Adrenal gland (tissue), 9 donors: ENCODE measurements at regions not wholly inside any gene's neighbourhood (a gene's known extent, or its start where the extent isn't known, plus 50 kb on each side); places are given as distances from the start of the nearest gene placed in this dataset.

ENCODE experiments used
- DNase-seq, 7 donors: peaks; one replicate each; pipeline ENCODE4 v3.0.0-alpha.2; 2019 to 2020
- H3K27ac ChIP-seq, 5 donors: fragments of 200-600 bp; sonication (generic) in 4 of 5; 1 replicate in 3 of 5; 2 replicates in 2 of 5; pipeline versions ENCODE4 v1.5.1 to v1.8.0; 2016 to 2020; ENCODE audit warnings: mild to moderate bottlenecking in 1 of 5
- H3K27me3 ChIP-seq: fragments of 200-600 bp; 2 replicates; pipeline ENCODE4 v1.8.0; 2021
- H3K36me3 ChIP-seq, 2 donors: fragments of 200-600 bp; replicated peaks in 1 of 2; 1 replicate in 1 of 2; 2 replicates in 1 of 2; pipeline versions ENCODE4 v1.5.1 to v1.8.0; 2018 to 2022
- H3K4me1 ChIP-seq, 2 donors: fragments of 200-600 bp; replicated peaks in 1 of 2; 1 replicate in 1 of 2; 2 replicates in 1 of 2; pipeline versions ENCODE4 v1.5.1 to v1.8.0; 2018 to 2021
- H3K4me3 ChIP-seq, 4 donors: fragments of 200-600 bp; sonication (generic) in 3 of 4; one replicate each; pipeline ENCODE4 v1.5.1; 2016 to 2018
- H3K9me3 ChIP-seq, 3 donors: fragments of 200-600 bp; sonication (generic) in 1 of 3; replicated peaks in 1 of 3; 1 replicate in 2 of 3; 2 replicates in 1 of 3; pipeline versions ENCODE4 v1.5.1 to v1.8.0; 2016 to 2021
- POLR2A ChIP-seq, 2 donors: fragments of 450-650 bp; IDR thresholded peaks; one replicate each; pipeline ENCODE4 v1.6.1; 2017; ENCODE audit warnings: antibody characterized with exemption in 2 of 2, mild to moderate bottlenecking in 2 of 2, moderate library complexity in 1 of 2
- WGBS, 4 donors: extraction: QIAGEN DNeasy Blood & Tissue Kit in 2 of 4; methylation state at CpG; one replicate each; pipeline versions ENCODE4 v1.1.5 to v1.1.7; 2013 to 2017; 5-methylcytosine and 5-hydroxymethylcytosine counted together
- intact Hi-C, 2 donors: fragments of 100-400 bp; cut with DNase I; formaldehyde crosslinking; loops; one replicate each; pipeline versions ENCODE4 v1.14.1 to v1.15.0; 2022 to 2023
- TF ChIP-seq, protein P1 (sequence below), 6 experiments: fragments of 450-650 bp in 4 of 6; fragments of 200-600 bp in 2 of 6; sonication (generic) in 1 of 6; IDR thresholded peaks; 1 replicate in 5 of 6; 2 replicates in 1 of 6; pipeline versions ENCODE4 v1.5.1 to v1.8.0; 2016 to 2021; ENCODE audit warnings: antibody characterized with exemption in 6 of 6, mild to moderate bottlenecking in 2 of 6, moderate library complexity in 1 of 6
- donor health status: healthy with polysubstance abuse.
- donor health status: Bipolar disorder and iron deficiency.
- donor health status: DM: yes; HTN: yes; CAD: no.
- donor health status: DM: no; HTN: no; CAD: no.
- donor health status: DM: no; HTN: no; CAD: no.

GRCh38 chr7:68014031-68014736, 1017.6 kb downstream of the TYW1 start:
- TF ChIP-seq, protein P1, sequence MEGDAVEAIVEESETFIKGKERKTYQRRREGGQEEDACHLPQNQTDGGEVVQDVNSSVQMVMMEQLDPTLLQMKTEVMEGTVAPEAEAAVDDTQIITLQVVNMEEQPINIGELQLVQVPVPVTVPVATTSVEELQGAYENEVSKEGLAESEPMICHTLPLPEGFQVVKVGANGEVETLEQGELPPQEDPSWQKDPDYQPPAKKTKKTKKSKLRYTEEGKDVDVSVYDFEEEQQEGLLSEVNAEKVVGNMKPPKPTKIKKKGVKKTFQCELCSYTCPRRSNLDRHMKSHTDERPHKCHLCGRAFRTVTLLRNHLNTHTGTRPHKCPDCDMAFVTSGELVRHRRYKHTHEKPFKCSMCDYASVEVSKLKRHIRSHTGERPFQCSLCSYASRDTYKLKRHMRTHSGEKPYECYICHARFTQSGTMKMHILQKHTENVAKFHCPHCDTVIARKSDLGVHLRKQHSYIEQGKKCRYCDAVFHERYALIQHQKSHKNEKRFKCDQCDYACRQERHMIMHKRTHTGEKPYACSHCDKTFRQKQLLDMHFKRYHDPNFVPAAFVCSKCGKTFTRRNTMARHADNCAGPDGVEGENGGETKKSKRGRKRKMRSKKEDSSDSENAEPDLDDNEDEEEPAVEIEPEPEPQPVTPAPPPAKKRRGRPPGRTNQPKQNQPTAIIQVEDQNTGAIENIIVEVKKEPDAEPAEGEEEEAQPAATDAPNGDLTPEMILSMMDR (IDR thresholded peaks at IDR 0.05): no peak
- no peak for TF ChIP-seq POLR2A (IDR thresholded peaks at IDR 0.05)
- intact Hi-C loops: no loop called here
- no peaks in the 10 kb centered on the region for H3K36me3 ChIP-seq
- H3K4me3 ChIP-seq: no peak overlapping the region
- H3K4me1 ChIP-seq: peaks cover 4 to 11% of the 10 kb centered on the region in 2 donors
- H3K27me3 ChIP-seq: no peaks in the 10 kb centered on the region
- 68 to 79% (median 75%) methylated on average over 10 to 11 of the region's 11 CpGs for WGBS, 4 donors
- no peak overlapping the region for H3K27ac ChIP-seq
- no peaks in the 10 kb centered on the region for H3K9me3 ChIP-seq
- no peak for DNase-seq

DNA sequence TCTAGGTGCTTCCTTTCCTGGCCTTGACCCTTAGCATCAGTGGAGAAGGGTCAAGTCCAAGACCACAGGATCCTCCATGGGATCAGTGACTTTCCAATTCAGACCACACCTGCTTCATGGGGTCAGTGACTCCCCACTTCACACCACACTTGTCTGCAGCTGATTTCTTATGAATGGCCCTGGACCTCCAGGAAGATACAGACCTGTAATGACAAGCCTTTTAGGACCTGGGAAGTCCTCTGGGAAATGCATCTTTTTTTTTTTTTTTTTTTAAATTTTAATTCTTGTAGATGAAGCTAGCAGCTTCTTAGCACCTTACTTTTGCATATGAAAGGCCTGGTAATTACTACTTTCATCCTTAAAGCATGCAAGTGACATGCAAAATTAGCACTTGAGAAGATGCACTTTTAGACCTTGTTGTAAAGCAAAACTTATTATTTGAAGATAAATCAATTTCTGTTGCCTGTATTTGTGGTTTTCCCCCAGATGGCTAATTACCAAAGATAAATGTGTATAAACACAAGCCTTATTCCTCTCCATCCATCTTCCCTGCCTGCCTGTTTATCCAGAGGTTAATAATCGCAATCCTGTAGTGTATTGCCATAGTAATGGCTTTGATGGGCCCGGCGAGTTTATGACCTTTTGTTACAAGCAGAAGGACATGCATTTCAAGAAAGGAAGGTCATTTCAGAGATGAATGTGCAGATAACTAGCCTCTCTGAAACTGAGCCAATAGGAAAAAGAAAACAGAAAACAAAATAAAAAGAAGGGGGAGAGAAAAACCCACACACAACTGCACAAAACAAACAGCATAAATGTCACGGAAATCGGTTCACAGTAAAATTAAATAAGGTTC, 1018.7 kb downstream of the TYW1 start:
- intact Hi-C loops: no loop called here
- DNase-seq: peak in 6 of 7 donors; percentile 31 to 68 (median 60)
- peaks cover 4 to 11% of the 10 kb centered on the region in 2 donors for H3K4me1 ChIP-seq
- H3K27me3 ChIP-seq: no peaks in the 10 kb centered on the region
- H3K9me3 ChIP-seq: no peaks in the 10 kb centered on the region
- WGBS, 4 donors: 10 to 15% (median 10%) methylated on average over 5 of the region's 5 CpGs
- H3K27ac ChIP-seq: peak overlapping the region in 1 of 5 donors; percentile 43
- no peaks in the 10 kb centered on the region for H3K36me3 ChIP-seq
- H3K4me3 ChIP-seq: no peak overlapping the region
- no peak for TF ChIP-seq POLR2A (IDR thresholded peaks at IDR 0.05)
- TF ChIP-seq, protein P1 (IDR thresholded peaks at IDR 0.05): no peak

GRCh38 chr7:68015978-68016532, 1019.4 kb downstream of the TYW1 start:
- Histone ChIP-seq H3K4me3 (no peak overlapping the region), H3K9me3 (no peaks in the 10 kb centered on the region), H3K27ac (peak overlapping the region in 1 of 5 donors; percentile 43), H3K36me3 (no peaks in the 10 kb centered on the region), H3K4me1 (peaks cover 7 to 11% of the 10 kb centered on the region in 2 donors), H3K27me3 (no peaks in the 10 kb centered on the region)
- TF ChIP-seq, protein P1 (IDR thresholded peaks at IDR 0.05): no peak
- TF ChIP-seq POLR2A (IDR thresholded peaks at IDR 0.05): no peak
- intact Hi-C loops: no loop called here
- 36 to 42% (median 37%) methylated on average over 2 of the region's 2 CpGs for WGBS, 4 donors
- no peak for DNase-seq

- Histone ChIP-seq H3K4me1 (peaks cover 10% of the 10 kb centered on the region in 2 donors), H3K4me3 (no peak overlapping the region), H3K36me3 (no peaks in the 10 kb centered on the region), H3K9me3 (no peaks in the 10 kb centered on the region), H3K27me3 (no peaks in the 10 kb centered on the region), H3K27ac (no peak overlapping the region)
- 83 to 91% (median 88%) methylated on average over 3 of the region's 3 CpGs for WGBS, 4 donors
- DNase-seq: no peak
- intact Hi-C loops: no loop called here
- TF ChIP-seq, protein P1 (IDR thresholded peaks at IDR 0.05): no peak
- TF ChIP-seq POLR2A (IDR thresholded peaks at IDR 0.05): no peak
Observed at GRCh38 chr7:68020102-68020501, 1023.5 kb downstream of the TYW1 start.
